Fibroblast of villous mesenchyme (primary cell): ENCODE measurements at regions not wholly inside any gene's neighbourhood (a gene's known extent, or its start where the extent isn't known, plus 50 kb on each side); places are given as distances from the start of the nearest gene placed in this dataset.
A peak's percentile ranks its signal among the peaks of the same experiment; 100 is the strongest.

Experiments used
- DNase-seq: peaks from one replicate; pipeline ENCODE4 v3.0.0-alpha.2; 2010; ENCODE audit warnings: low read depth
- H3K4me3 ChIP-seq: 2 replicates; pipeline ENCODE4 v1.5.1; 2011; ENCODE audit warnings: low read depth, mild to moderate bottlenecking, low read length
- CTCF ChIP-seq: IDR thresholded peaks from 2 replicates; pipeline ENCODE4 v1.5.1; 2012; ENCODE audit warnings: low read depth, mild to moderate bottlenecking, low read length; ENCODE audit not compliant: insufficient read depth

GRCh38 chr13:73284081-73284874 is 225.5 kb downstream of the KLF5 start:
- TF ChIP-seq CTCF, result no peak
- H3K4me3 ChIP-seq, result no peak overlapping the region
- peak; percentile 43 for DNase-seq

- no peak overlapping the region for H3K4me3 ChIP-seq
- no peak for TF ChIP-seq CTCF
- no peak for DNase-seq
These were observed 224.8 kb downstream of the KLF5 start for GRCh38 chr13:73283636-73284035.

GRCh38 chr13:73281746-73282145 is 222.9 kb downstream of the KLF5 start:
- no peak for DNase-seq
- H3K4me3 ChIP-seq, result no peak overlapping the region
- no peak for TF ChIP-seq CTCF

GRCh38 chr13:73278186-73278585 is 219.4 kb downstream of the KLF5 start:
- H3K4me3 ChIP-seq, result no peak overlapping the region
- no peak for TF ChIP-seq CTCF
- DNase-seq, result no peak

- no peak overlapping the region for H3K4me3 ChIP-seq
- TF ChIP-seq CTCF, result no peak
- DNase-seq, result no peak
These were observed 216.4 kb downstream of the KLF5 start for GRCh38 chr13:73275163-73275562.

- TF ChIP-seq CTCF, result no peak
- DNase-seq, result no peak
- no peak overlapping the region for H3K4me3 ChIP-seq
These were observed 215.3 kb downstream of the KLF5 start for GRCh38 chr13:73274147-73274546.

GRCh38 chr13:73273745-73274144 is 214.9 kb downstream of the KLF5 start:
- DNase-seq, result peak; percentile 59
- H3K4me3 ChIP-seq, result no peak overlapping the region
- TF ChIP-seq CTCF, result no peak
